ENCODE measurements at regions not wholly inside any gene's neighbourhood (a gene's known extent, or its start where the extent isn't known, plus 50 kb on each side); places are given as distances from the start of the nearest gene placed in this dataset.

DNA sequence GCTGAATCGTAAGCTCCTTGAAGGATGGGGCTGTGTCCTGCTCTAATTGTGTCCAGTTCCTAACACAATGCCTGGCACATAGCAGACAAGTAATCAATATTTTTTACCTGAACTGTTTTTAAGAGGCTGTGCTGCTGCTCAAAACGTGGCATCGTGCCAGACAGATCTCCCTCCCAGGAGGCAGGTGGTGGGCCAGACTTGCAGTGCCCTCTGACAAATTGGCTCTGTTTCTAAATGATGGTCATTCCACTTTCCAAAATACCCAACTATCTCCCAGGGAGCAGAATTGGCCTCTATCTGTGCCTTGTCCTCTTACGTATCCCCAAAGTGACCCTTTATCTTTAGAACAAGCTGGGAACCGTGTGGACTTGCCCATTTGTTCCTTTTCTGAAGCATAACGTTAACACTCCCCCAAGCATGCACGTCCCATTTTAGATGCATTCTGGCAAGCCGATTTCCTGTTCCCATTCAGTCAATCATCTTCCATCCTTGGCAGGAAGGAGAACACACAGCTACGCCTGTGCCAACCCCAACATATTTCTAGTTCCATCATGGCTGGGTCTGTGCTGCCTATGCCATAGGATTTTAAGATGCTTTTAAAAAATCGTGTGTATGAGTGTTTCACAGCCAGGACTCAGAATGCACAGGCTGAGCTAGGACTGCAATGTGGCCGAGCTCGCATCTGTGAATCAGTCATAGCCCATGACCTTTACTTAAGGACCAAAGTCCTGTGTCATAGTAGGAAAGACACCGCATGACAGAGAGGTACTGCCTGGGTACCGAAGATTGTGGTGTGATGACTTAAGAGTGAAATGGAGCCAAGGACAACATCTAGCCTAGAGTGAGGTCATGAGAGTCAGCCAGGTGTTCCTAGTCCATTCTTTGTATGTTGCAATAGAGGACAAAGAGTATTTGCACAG is 408.6 kb downstream of the PRDM2 start:
- TF ChIP-seq CTCF (optimal IDR thresholded peaks at IDR 0.05 in 1 of 3, IDR thresholded peaks at IDR 0.05 in 1 of 3, conservative IDR thresholded peaks at IDR 0.05 in 1 of 3; ENCODE audit: extremely low read depth in 1 of 3, insufficient read depth in 2 of 3, low read length in 3 of 3), result no peak
- no peak for TF ChIP-seq EZH2 (IDR thresholded peaks at IDR 0.05; ENCODE audit: low read length)
